Cardiac fibroblast (primary cell): ENCODE measurements at regions not wholly inside any gene's neighbourhood (a gene's known extent, or its start where the extent isn't known, plus 50 kb on each side); places are given as distances from the start of the nearest gene placed in this dataset.

Experiments used
- DNase-seq, 2 donors: peaks; one replicate each; pipeline versions ENCODE4 v3.0.0 to v3.0.0-alpha.2; 2010; ENCODE audit warnings: low read depth in 2 of 2
- H3K4me3 ChIP-seq, 2 donors: replicated peaks in 1 of 2; 1 replicate in 1 of 2; 2 replicates in 1 of 2; pipeline ENCODE4 v1.5.1; 2011; ENCODE audit warnings: low read depth in 2 of 2, low read length in 2 of 2, mild to moderate bottlenecking in 2 of 2, moderate library complexity in 1 of 2
- CTCF ChIP-seq: IDR thresholded peaks from one replicate; pipeline ENCODE4 v1.5.1; 2011; ENCODE audit warnings: low read depth, mild to moderate bottlenecking, low read length, inconsistent platforms

- DNase-seq: no peak
- TF ChIP-seq CTCF: no peak
- no peak overlapping the region for H3K4me3 ChIP-seq
Measured at GRCh38 chr13:82292334-82292733, 1589.9 kb downstream of the SLITRK1 start.

DNA sequence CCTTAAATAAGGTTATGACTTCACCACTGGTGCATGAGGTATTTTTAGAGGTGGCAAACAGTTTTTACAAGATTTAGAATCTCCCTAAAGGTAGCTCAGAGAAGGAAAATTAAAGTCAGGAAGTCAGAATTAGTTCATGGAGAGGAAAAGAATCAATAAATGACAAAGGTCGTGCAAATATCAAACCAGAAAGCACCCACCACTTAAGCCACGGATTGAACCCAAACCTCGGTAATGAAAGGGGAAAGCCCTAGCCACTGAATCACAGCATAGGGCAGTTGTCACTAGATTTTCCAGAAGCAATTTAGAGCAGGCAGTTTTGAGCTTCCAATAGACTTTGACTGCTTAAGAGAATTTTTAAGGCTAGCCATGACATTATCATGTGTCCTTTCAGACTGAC is 1590.4 kb downstream of the SLITRK1 start:
- TF ChIP-seq CTCF: no peak
- DNase-seq: no peak
- no peak overlapping the region for H3K4me3 ChIP-seq

DNA sequence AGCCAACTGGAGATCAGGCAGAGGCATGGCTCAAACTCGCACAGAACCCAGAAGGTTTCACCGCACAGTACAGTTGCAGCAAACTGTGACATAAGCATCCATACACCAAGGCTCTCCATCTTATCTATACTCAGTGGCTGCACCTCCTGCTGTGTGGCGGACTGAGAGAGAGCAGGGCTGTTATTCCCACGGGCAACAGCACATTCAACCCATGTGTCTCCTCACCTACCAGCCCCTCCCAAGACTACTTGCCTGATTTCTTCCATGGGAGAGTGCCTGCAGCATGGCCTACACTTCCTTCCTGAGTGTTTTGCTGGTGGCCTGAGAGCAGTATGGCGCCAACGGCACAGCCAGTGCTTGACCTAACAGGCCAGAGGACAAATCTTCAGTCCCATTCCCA is 1606.6 kb downstream of the SLITRK1 start:
- no peak overlapping the region for H3K4me3 ChIP-seq
- no peak for TF ChIP-seq CTCF
- DNase-seq: no peak

DNA sequence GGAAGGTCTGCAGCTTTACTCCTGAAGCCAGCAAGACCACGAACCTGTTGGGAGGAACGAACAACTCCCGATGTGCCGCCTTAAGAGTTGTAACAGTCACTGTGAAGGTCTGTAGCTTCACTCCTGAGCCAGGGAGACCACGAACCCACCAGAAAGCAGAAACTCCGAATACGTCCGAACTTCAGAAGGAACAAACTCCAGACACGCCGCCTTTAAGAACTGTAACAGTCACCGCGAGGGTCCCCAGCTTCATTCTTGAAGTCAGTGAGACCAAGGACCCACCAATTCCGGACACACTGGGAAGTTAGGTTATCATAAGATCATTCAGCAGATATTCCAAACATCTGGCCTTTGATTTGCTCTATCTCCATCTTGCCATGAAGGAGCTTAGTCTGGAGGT is 1623.0 kb downstream of the SLITRK1 start:
- H3K4me3 ChIP-seq: no peak overlapping the region
- DNase-seq: no peak
- no peak for TF ChIP-seq CTCF

GRCh38 chr13:82257790-82258507 is 1624.3 kb downstream of the SLITRK1 start:
- no peak for TF ChIP-seq CTCF
- no peak overlapping the region for H3K4me3 ChIP-seq
- no peak for DNase-seq

DNA sequence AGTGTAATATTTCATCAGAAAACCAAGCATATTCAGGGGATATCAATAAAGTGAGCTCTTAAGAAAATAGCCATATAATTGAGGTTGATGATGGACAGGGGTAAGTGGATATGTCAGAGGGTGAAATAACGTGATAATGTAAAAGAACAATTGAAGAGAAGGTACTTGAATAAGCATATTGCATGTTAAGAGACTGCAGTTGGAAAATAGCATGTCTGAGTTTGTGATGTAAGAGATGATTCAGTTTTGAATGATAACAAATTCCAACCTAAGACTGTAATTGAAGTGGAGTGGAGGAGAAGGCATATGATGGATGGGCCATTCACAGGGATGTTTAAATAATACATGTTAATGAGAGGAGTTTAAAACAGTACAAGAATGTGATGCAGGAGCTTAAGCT is 1633.5 kb downstream of the SLITRK1 start:
- no peak for TF ChIP-seq CTCF
- DNase-seq: no peak
- H3K4me3 ChIP-seq: no peak overlapping the region

GRCh38 chr13:82245860-82246259 is 1636.4 kb downstream of the SLITRK1 start:
- no peak overlapping the region for H3K4me3 ChIP-seq
- TF ChIP-seq CTCF: no peak
- DNase-seq: no peak
